Hypothalamus (tissue), 51 donors: ENCODE measurements at regions not wholly inside any gene's neighbourhood (a gene's known extent, or its start where the extent isn't known, plus 50 kb on each side); places are given as distances from the start of the nearest gene placed in this dataset.

Experiments
- DNase-seq, 51 donors: peaks; one replicate each; lab custom pipeline; 2025; lab: John Stamatoyannopoulos, UW

DNA sequence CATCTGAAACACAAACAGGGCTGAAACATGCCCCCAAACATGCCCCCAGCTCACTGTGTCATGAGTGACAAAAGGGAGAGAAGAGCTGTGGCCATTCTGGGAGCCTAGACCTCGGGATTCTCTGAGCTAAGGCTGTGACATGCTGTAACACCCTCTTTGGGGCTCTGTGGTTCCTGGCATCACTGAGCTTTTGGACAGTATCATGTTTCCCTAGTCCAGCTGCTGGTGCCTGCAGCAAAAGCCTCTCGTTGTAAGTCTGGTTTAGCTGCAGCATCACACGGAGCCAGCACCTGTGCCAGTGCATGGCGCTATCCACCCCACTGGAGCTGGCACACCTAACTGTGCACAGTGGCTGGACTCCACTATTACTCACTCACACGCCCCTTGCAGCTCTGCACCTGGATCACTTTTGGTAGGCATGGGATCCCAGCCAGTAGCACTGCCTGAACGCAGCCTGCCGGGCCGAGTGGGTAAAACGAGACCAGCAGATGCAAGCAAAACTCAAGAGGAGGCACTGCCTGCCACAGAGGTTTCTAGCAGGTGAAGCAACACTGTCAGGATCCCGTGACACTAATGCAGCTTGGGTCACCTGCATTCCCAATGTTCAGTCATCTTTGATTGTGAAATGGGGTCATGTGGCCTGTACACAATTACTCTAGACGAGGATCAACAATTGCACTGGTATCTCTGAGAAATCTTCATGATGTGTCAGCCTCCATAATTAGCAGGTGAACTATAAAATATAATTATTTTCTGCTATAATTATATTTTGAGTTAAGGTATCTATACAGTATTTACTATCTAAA, 547.2 kb downstream of the ZNF804A start:
- DNase-seq, result no peak

GRCh38 chr2:185147361-185147760, 549.0 kb downstream of the ZNF804A start:
- DNase-seq, result no peak

GRCh38 chr2:185152186-185152585, 553.9 kb downstream of the ZNF804A start:
- no peak for DNase-seq

DNA sequence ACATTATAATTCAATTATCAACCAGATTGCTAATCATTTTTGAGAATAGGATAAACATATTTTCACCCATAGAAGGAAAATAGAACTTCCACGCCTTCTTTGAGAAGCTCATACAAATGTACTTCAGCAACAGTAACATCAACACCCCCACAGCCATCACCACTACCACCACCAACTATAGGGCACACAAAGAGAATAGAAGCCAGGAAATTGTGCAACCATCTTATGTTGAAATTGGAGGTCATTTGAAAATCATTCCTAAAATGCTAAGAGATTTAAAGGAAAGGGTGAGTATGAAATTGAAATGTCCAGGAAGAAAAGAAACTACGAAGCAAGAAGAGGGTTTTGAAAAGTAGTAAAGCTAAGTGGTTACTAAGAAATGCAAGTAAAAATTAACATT, 563.4 kb downstream of the ZNF804A start:
- DNase-seq, result no peak

DNA sequence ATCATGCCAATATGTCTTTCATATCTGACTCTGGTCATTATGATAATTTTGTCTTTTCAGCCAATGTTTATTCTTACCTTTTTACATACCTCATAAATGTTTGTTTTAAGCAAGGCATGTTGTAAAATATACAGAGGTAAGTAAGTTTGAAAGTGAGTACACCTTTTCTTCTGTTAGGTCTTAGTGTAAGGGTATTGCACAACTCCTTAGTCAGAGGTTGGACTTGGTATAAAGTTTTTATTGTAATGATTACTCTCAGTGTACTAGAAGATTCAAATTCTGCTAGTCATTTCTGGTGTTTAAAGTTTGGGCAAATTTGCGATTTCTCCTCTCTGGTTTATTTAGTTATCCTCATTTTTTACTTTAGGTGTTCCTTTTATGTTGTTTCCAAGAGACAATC, 564.3 kb upstream of the FSIP2 start:
- DNase-seq, result no peak

- DNase-seq, result no peak
Measured at GRCh38 chr2:185179743-185180142, 558.9 kb upstream of the FSIP2 start.

GRCh38 chr2:185181901-185182300, 556.7 kb upstream of the FSIP2 start:
- DNase-seq, result no peak

DNA sequence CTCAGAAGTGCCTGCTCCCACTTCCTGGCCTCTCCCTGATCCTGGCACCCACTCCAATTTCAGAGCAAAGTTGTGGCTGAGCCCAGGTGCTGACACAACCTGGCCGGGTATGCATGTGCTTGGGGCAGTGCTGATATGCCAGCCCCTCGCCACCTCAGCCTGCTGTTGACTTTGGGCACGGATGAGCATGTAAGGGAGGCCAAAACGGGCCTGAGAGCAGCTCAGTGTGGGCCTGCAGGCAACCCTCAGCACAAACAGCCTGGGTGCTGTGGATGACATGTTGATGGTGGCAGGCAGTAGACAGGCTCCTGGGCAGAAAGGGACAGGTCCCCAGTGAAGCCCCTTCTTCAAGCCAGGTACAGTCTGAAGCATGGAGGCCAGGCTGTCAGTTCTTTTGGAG, 553.6 kb upstream of the FSIP2 start:
- DNase-seq, result no peak

DNA sequence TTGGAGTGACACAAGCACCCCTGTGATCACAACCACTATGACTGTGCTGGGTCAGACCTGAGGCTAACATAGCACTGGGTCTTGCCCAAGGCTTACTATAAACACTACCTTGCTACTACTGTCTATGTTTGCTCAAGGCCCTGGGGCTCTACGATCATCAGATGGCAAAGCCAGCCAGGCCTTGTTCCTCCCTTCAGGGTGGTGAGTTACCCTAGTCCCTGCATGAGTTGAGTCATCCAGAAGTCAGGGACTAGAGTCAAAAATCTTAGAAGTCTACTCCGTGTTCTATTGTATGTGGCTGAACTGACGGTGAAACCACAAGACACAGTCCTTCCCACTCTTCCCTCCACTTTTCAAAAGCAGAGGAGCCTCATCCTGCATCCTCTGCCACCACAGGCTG, 551.2 kb upstream of the FSIP2 start:
- DNase-seq, result no peak

- no peak for DNase-seq
Measured at GRCh38 chr2:185188656-185189055, 549.9 kb upstream of the FSIP2 start.

DNA sequence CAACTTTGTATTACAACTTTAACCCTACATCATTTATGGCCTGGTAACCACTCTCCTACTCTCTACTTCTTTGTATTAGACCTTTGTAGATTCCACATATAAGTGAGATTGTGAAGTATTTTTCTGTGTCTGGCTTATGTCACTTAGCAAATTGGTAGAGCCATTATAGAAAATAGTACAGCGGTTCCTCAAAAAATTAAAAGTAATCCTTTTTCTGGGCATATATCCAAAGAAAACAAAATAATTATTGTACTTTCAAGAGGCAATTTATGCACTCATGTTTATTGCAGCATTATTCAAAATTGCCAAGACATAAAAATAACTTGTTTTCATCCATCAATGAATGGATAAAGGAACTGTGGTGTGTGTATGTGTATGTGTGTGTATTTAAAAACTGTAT, 537.5 kb upstream of the FSIP2 start:
- no peak for DNase-seq

DNA sequence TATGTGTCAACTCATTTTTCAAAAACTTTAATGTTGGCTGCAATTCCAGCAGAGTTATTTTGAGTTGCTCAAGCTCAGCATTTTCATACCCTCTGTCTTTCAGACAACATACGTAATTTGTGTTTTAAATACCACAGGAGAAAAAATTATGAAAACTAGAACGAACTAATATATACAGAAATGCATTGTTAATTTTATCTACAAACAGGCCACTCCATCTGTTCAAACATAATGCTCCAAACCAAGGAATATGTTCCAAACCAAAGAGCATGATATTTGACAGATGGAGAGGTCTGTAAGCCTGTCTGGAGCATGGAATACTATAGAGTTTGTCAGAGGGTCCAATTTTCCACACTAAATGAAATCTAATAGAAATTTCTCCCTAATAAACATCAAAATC, 536.2 kb upstream of the FSIP2 start:
- DNase-seq, result no peak

GRCh38 chr2:185202945-185203528, 535.6 kb upstream of the FSIP2 start:
- DNase-seq, result no peak

- peak in 7 of 51 donors; percentile 1 to 24 (median 5) for DNase-seq
Measured at GRCh38 chr2:185208261-185208660, 530.3 kb upstream of the FSIP2 start.

DNA sequence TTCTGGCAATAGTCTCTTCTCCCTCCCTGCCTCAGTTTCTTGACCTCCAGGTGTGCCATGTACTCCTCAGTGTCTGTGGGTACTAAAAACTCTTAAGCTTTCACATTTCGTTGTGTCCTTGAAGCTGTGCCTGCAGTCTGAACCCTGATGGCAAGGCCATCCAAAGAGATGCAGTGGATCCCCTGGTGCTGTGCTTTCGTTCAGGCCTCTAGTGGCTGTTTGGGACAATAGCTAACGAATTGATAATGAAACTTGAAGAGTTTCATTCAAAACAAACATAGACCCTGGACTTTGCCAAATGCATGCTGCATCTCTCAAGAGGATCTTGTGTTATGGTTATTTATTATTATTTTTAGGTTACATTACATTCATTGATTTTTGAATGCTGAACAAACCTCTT, 523.1 kb upstream of the FSIP2 start:
- no peak for DNase-seq

DNA sequence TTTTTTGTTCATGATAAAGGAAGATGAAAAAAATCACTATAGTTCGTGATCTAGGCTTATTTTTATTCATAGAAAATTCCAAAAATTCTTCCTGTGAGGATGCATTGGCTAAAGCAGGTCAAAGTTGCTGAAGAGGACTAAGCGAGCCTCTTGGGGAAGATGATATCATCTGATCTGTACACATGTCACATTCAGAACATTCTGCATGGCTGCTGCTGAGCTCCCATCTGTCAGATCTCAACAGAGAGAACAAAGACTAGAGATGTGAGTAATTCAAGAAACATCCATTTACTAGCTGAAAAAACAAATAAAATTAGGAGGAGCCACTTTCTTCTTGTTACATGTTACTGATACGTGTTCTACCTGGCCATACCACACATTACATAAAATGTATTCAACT, 518.6 kb upstream of the FSIP2 start:
- no peak for DNase-seq

- DNase-seq, result no peak
Measured at GRCh38 chr2:185222311-185222710, 516.3 kb upstream of the FSIP2 start.

GRCh38 chr2:185227391-185227790, 511.2 kb upstream of the FSIP2 start:
- no peak for DNase-seq

- DNase-seq, result no peak
Measured at GRCh38 chr2:185239491-185239890, 499.1 kb upstream of the FSIP2 start.

DNA sequence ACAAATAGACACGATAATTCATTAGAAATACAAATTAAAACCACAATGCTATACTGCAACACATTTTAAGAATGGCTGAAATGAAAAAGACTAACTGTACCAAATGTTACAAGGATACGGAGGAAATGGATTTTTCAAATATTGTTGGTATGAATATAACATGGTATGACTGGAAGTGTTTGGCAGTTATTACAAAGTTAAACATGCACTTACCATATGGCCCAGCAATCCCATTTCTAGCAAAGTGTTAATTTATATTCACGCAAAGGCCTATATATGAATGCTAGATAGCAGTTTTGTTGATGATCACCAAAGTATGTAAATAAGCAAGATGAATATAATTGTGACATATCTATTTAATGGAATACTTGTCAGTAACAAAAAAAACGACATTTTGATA, 497.8 kb upstream of the FSIP2 start:
- no peak for DNase-seq

GRCh38 chr2:185241556-185241955, 497.0 kb upstream of the FSIP2 start:
- no peak for DNase-seq

GRCh38 chr2:185242462-185242861, 496.1 kb upstream of the FSIP2 start:
- no peak for DNase-seq

DNA sequence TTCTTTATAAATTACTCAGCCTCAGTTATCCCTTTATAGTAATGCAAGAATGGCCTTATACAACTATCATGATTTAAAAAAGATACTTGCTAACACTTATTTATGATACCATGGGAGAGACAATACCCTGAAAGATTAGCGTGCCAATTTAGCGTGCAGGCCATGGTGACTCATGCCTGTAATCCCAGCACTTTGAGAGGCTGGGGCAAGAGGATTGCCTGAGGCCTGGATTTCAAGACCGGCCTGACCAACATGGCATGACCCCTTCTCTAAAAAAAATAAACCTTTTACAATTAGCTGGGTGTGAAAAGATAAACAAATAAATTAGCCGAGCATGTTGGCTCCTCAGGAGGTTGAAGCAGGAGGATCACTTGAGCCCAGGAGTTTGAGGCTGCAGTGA, 493.4 kb upstream of the FSIP2 start:
- DNase-seq, result no peak
